Panc1 (cell line): ENCODE measurements at regions not wholly inside any gene's neighbourhood (a gene's known extent, or its start where the extent isn't known, plus 50 kb on each side); places are given as distances from the start of the nearest gene placed in this dataset.

ENCODE experiments used
- POLR2AphosphoS5 ChIP-seq: IDR thresholded peaks from 2 replicates; pipeline ENCODE4 v1.6.1; 2012; ENCODE audit warnings: mild to moderate bottlenecking, low read depth, low read length, moderate library complexity
- TF ChIP-seq, protein P1 (sequence below): fragments of 450-650 bp; IDR thresholded peaks from 2 replicates; pipeline ENCODE4 v1.5.1; 2017; ENCODE audit warnings: mild to moderate bottlenecking

DNA sequence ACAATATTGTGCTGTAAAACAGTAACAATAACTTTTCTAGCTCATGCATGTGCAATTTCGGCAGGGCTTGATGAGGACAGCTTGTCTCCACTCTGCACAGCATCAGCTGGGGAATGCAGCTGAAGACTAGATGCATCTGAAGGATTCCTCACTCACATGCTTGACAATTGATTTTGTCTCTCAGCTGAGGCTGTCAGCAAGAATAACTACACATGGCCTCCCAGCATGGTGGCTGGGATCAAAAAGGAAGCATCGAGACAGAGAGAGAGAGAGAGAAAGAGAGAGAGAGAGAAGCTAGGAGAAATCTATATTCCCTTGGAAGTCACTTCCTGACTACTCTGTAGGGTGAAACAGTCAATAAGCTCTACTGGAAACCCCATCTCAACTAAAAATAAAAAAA is 487.1 kb downstream of the PLOD2 start:
- TF ChIP-seq, protein P1, sequence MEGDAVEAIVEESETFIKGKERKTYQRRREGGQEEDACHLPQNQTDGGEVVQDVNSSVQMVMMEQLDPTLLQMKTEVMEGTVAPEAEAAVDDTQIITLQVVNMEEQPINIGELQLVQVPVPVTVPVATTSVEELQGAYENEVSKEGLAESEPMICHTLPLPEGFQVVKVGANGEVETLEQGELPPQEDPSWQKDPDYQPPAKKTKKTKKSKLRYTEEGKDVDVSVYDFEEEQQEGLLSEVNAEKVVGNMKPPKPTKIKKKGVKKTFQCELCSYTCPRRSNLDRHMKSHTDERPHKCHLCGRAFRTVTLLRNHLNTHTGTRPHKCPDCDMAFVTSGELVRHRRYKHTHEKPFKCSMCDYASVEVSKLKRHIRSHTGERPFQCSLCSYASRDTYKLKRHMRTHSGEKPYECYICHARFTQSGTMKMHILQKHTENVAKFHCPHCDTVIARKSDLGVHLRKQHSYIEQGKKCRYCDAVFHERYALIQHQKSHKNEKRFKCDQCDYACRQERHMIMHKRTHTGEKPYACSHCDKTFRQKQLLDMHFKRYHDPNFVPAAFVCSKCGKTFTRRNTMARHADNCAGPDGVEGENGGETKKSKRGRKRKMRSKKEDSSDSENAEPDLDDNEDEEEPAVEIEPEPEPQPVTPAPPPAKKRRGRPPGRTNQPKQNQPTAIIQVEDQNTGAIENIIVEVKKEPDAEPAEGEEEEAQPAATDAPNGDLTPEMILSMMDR, result no peak
- no peak for TF ChIP-seq POLR2AphosphoS5
